Activated CD4-positive, CD25-positive, alpha-beta regulatory T cell treated with anti-CD3 and anti-CD28 coated beads, Interleukin-2, amount 50 U/mL, for 24 hours (primary cell): ENCODE measurements at regions not wholly inside any gene's neighbourhood (a gene's known extent, or its start where the extent isn't known, plus 50 kb on each side); places are given as distances from the start of the nearest gene placed in this dataset.
"Not testable (repeated sequence)": the region's sequence is repeated elsewhere in the genome, so short reads cannot be mapped to it uniquely, and the experiment has no call there.

ENCODE experiments used
- ATAC-seq, 2 donors: fragments of 150-1000 bp; cut with Tn5 transposase; one replicate each; pipeline ENCODE4 v1.10.0; 2021; ENCODE audit warnings: mild to moderate bottlenecking in 1 of 2, moderate library complexity in 1 of 2

GRCh38 chr1:98327220-98327861 is 334.2 kb upstream of the SNX7 start:
- no peak for ATAC-seq

DNA sequence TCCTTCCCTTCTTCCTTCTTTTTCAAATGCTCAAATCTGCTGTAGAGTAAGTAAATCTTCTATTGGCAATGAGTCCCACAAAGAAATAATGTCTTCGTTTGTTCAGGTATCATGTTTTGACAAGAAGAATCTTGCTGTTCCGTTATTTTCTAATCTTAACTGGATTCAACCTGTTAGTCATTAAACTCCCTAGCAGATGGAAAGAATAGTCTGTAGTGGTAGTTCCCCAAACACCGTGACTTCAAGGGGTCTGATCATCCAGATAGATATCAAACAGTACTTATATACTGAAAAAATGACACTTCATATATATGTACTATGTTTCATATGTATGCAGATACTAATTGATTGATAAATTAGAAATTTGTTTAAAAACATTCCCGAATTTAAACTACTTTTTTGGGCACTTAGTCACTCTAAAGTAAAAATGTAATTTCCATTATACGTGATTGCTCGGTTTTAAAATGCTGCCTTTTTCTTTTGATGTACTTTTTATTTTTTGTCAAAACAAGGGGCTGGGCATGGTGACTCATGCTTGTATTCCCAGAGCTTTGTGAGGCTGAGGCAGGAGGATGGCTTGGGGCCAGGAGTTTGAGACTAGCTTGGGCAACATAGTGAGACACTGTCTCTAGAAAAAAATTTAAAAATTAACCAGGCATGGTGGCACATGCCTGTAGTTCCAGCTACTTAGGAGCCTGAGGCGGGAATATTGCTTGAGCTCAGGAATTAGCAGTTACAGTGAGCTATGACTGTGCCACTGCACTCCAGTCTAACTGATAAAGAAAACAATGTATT is 335.7 kb upstream of the SNX7 start:
- ATAC-seq, result no peak

DNA sequence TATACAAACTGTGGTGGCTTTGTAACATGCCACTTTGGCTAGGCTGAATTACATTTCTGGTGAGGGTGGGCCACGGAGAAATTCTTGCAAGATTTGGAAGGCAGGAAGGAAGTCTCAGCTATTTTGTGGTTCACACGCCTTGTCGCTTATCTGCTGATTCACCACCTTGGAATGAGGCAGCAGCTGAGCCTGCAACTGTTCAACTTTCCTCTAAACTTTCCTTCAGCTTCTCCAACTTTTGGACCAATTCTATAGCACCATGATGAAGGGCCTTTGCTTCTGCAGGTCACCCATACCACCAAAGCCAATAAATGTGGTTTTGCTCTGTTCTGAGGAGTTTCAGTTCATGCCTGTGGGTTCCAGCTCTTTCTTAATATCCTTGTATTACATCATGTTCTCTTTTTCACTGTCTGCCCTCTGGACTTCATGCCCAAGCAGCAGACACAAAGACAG is 337.6 kb upstream of the SNX7 start:
- ATAC-seq, result no peak

DNA sequence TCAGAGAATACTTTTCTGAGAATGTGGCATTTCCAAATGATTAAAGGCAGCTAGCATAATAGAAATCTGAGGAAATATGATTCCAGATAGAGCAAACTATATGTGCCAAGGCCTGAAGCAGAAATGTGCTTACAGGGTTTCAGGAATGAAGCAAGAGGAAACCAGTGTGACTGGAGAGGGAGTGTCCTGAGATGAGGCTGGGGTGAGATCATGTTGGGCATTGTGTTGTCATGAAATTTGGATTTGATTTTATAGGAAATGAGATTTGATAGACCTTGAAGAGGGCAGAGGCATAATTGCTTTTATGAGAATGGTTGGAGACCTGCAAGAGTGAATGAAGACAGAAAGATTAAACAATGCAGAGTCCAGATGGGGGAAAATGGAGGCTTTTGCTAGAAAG is 338.1 kb upstream of the SNX7 start:
- ATAC-seq, result no peak

DNA sequence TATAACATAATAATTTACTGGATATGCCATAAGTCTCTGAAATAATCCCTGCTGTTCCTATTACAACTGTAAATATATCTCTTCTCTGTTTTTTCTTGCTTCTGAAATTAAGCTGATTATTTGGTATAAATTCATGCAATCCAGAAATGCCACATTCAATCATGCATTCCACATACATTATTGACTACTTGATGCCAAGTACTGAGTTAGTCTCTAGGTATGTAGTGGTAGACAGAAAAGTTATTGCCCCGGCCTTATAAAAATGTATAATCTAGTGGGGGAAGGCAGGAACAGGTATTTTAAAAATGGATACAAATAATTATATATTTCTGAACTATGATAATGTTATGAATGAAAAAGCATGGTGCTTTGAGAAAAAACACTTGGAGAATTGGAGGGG is 338.6 kb upstream of the SNX7 start:
- ATAC-seq, result no peak

GRCh38 chr1:98322086-98322485 is 339.4 kb upstream of the SNX7 start:
- ATAC-seq, result no peak

- no peak for ATAC-seq
Observed at GRCh38 chr1:98321191-98321590, 340.3 kb upstream of the SNX7 start.

- ATAC-seq, result no peak
Observed at GRCh38 chr1:98316286-98316905, 345.1 kb upstream of the SNX7 start.

DNA sequence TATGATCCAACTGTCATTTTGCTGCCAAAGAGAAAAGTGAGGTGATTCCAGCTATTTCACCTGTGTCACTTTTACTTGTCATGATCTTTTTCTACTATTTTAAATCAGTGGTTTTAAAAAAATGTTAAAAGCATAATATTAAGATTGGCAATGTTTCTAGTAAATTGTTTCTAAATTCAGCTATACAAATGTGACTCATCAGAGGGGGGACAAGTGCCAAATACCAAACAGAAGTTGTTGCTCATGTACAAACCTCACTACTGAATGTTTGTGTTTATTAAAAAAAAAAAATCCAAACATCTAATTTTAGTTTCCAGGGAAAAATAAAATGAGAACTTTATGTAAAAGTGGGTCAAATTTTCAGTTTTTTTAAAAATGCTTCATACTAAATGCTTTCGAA is 346.2 kb upstream of the SNX7 start:
- ATAC-seq, result no peak

DNA sequence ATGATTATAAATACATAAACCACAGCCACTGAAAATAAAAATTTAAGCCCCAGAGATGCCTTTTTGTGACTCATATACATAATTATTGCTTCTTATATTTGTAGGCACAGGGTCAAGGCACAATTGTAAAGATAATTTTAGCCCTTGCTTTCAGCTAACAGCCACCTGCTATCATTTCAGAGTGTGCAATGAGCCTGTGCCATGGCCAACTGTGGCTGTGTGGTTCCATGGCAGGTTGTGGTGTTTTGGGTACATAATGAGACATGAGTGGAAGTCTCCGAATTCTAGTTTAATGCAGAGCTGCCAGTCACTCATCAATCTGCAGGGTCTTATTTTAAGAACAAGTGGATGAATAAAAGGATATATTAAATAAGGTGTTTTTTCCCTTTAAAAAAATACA is 346.9 kb upstream of the SNX7 start:
- no peak for ATAC-seq

DNA sequence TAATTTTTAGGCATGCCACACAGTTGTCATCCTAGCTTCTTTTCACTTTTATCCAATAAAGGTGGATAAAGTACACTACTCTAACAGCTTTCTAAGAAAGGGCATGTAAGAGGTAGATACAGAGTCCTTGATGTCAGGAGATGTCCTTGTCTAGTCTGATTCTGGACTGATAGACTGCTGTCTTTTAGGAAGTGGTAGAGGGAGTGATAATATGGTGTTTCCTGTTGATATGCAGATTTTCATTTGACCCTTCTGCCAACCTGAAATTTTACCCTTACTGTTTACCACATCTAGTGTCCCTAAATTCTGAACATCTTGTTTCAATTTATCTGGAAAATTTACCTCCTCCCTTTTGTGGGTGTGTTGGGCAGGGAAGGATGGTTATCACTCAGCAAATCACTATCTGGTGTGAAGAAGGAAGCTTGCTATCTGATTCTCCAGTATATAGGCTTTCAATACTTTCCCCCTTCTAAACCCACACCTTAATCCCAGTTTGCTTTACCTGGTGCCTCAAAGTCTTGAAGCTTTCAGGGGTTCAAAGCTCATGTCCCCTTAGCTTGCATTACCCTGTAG is 354.9 kb upstream of the SNX7 start:
- ATAC-seq, result no peak

DNA sequence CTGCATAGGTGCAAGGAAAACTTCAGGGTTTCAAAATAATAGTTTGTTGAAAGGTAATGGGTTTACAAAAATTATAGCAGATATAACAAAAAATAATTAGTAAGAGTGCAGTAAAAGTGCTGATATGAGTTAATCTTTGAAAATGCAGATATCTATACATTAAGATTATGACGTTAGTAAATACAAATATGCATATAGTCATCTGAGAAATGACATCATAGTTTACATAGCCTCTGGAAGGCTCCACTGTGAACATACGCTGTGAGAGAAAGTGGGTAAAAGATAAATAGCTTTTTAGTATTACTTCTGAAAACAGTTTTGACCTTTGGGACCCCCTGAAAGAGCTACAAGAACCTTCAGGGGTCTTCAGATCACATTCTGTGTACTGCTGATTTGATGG is 356.2 kb upstream of the SNX7 start:
- ATAC-seq, result no peak

DNA sequence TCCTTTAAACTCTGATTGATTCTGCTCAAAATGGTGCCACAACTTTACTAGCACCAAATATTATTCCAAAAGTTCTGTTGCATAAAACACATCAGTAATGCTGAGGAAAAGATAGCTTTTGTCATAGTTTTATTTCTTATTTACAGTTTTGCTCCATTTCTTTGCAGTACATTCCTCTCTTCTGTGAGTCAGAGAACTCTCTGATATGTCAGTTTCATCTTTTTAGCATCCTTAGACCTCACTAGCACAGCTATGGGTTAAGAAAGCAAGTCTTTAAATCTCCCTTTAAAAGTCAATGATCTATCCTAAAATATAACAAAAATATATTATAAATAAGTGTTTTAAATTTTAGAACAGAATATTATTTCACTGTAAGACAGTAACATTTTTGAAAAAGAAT is 356.6 kb upstream of the SNX7 start:
- no peak for ATAC-seq

DNA sequence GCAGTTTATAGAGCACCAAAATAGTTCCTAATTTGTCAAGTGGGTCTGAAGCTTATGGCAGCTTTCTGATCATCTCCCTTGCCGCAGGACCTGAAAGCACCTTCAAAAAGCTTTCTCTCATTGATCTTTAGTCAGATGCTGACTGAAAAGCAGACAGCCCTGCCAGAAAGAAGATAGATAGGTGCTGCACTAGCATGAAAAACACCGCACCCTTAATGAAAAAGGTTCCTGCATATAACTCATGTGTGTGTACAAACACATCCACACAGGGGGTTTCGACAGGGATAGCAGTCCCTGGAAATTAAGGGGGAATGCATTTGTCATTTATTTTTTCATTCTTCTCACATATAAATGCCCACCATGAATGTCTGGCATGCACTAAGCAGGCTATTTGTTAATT is 361.7 kb upstream of the SNX7 start:
- no peak for ATAC-seq

GRCh38 chr1:98299313-98299712 is 362.2 kb upstream of the SNX7 start:
- no peak for ATAC-seq

GRCh38 chr1:98298319-98298718 is 363.2 kb upstream of the SNX7 start:
- ATAC-seq, result no peak

- no peak for ATAC-seq
Observed at GRCh38 chr1:98296681-98297080, 364.8 kb upstream of the SNX7 start.

- no peak for ATAC-seq
Observed at GRCh38 chr1:98294127-98294526, 367.4 kb upstream of the SNX7 start.

DNA sequence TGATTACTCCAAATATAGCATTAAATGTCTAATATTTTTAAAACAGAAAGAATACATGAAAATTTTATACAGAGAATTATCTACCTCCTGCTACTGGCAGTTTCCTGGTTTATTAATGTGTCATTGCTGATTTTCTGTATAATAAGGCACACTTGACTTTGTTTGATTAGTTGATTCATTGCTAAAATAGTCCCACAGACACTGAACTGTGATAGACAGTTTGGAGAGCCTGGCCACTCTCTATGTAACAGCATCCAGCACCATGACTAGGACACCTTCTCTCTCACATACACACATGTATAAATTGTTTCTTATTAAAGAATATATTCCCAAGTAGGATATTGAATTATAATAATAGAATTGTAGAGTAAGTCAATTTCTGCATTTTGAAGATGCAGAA is 368.5 kb upstream of the SNX7 start:
- ATAC-seq, result no peak

GRCh38 chr1:98289311-98289710 is 368.5 kb upstream of the DPYD start:
- ATAC-seq, result no peak

GRCh38 chr1:98288494-98288893 is 367.7 kb upstream of the DPYD start:
- no peak for ATAC-seq

- ATAC-seq, result no peak
Observed at GRCh38 chr1:98287626-98288025, 366.8 kb upstream of the DPYD start.

DNA sequence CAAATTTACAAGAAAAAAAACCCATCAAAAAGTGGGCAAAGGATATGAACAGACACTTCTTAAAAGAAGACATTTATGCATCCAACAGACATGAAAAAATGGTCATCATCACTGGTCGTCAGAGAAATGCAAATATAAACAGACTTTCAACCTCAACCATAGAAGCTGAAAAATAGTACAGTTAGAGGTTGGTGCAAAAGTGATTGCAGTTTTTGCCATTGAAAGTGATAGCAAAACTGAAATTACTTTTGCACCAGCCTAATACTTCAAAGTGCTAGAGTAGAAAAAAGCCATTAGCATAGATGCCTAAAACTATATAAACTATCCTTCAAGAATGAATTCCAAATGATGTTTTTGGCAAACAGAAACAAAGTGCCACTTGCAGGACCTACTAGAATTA is 365.8 kb upstream of the DPYD start:
- ATAC-seq, result no peak

DNA sequence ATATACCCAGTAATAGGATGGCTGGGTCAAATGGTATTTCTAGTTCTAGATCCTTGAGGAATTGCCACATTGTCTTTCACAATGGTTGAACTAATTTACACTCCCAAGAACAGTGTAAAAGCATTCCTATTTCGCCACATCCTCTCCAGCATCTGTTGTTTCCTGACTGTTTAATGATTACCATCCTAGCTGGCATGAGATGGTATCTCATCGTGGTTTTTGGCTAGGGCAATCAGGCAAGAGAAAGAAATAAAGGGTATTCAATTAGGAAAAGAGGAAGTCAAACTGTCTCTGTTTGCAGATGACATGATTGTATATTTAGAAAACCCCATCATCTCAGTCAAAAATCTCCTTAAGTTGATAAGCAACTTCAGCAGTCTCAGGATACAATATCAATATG is 364.5 kb upstream of the DPYD start:
- ATAC-seq, result not testable (repeated sequence)
